Stimulated activated naive CD8-positive, alpha-beta T cell treated with anti-CD3 and anti-CD28 coated beads, Interleukin-15, Interleukin-2, amounts not matched to agents 100 U/mL and 50 U/mL, for 24 hours (primary cell): ENCODE measurements at regions not wholly inside any gene's neighbourhood (a gene's known extent, or its start where the extent isn't known, plus 50 kb on each side); places are given as distances from the start of the nearest gene placed in this dataset.
A peak's percentile ranks its signal among the peaks of the same experiment; 100 is the strongest.

Source experiments
- ATAC-seq: fragments of 150-1000 bp; cut with Tn5 transposase; one replicate; pipeline ENCODE4 v1.10.0; 2021
- DNase-seq: peaks from one replicate; pipeline ENCODE4 v3.0.0; 2021

DNA sequence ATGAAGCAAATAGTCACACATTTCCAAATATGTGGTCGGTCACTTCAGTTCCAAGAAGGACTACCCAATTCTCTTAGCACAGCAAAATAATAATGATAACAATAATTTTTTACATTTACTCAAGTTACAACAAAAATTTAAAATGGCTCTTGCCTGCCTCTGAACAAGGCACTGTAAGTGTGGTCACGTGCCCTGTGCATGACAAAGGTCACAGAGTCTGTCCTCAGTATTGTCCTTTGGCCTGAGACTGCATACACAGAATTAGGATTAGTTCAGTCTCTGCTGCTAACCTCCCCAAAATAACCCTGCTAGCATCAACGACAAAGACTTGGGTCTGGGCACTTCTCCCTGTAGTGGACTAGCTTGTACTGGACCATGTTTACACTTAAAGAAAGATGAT is 297.1 kb upstream of the DUSP10 start:
- ATAC-seq: no peak
- no peak for DNase-seq

DNA sequence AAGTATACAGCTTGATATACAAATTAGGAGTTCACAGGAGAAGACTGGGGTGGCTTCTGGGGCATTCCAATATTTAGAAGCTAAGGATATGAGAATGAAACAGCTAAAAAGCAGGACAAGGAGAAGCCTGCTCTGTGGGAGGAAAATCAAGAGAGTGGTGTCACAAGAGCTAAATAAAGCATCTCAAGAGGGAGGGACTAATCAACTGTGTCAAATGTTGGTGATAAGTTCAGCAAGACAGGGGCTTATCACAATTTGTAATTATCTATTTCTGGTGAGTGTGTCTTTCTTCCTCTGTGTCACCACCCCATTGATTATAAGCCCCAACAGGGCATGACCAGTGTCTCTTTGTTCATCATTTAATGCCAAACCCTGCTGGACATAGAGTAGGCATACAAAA is 295.8 kb upstream of the DUSP10 start:
- DNase-seq (no peak), ATAC-seq (no peak)

- ATAC-seq (no peak), DNase-seq (no peak)
Measured at GRCh38 chr1:222034790-222035189, 292.9 kb upstream of the DUSP10 start.

DNA sequence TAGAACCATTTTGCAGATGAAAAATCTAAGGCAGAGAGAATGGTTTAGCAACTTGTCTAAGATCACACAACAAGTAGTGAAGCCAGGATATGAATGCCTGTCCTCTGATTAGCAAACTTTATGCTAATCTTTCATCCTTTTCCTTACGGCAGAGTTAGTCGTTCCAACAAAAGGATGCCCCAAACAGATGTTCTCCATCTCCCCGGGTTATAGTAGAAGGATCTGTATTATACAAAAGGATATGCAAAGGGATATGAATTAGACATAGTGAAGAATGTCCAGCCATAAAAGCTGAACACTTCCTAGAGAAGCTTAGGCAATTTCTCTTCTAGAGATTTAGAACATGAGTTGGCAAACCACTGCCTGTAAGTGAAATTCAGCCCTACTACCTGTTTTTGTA is 291.6 kb upstream of the DUSP10 start:
- DNase-seq: no peak
- ATAC-seq: no peak

DNA sequence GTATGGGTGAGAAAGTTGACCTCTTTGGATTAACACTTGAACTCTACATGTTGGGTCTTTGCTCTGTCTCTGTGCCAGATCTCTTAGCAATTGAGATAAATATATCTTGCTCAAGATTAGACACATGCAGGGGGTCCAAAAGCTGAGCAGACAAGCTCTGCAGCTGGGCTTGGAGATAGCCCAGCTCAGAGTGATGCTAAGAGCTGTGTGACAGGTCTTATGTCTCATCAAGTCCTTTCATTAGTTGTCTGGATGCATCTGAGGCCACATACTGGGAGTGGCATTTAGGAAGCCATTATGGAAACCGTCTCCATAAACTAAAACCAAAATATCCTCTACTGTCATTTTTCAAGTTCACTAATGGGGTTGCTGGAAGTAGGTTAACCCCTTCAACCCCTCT is 289.4 kb upstream of the DUSP10 start:
- no peak for DNase-seq

DNA sequence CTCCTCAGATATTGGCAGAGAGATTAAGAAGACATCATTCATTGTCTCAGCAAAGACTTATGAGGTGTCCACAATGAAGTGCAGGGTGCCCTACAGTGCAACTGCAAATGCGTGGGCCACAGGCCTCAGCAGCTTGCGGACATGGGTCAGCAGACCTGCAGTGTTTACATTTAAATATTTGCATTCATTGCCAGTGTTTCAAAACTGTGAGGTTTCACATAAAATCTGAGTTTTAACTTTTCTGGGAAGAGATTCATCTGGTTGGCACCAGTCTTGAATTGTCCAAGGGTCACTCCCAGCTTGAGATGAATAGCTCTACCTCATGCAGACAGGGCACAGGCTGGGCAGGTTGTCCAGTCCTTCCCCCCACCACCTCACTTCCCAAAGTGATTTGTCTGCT is 286.8 kb upstream of the DUSP10 start:
- DNase-seq (no peak), ATAC-seq (no peak)

More for the DNA sequence above, 289.4 kb upstream of the DUSP10 start:
- no peak for ATAC-seq

- DNase-seq (no peak), ATAC-seq (no peak)
Measured at GRCh38 chr1:222028116-222028515, 286.2 kb upstream of the DUSP10 start.

GRCh38 chr1:222026280-222026679 is 284.4 kb upstream of the DUSP10 start:
- DNase-seq: no peak
- no peak for ATAC-seq

DNA sequence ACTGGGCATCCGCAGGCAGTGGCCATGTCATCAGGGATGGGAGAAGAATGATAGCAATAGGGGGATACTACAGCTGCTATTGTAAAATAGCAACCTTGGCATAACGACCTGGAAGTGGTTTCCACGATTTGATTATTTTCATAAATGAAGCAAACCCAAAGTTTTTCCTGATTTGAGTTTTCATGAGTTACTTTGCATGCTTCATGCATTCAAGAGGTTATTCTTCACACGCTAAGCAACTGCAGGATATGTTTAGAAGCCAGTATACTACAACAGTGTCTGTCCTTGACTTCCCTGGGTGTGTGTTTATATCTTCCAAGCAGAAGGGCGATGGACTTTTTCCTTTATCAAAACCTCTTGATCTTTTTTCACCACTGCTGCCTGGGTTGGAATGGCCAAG is 281.1 kb upstream of the DUSP10 start:
- DNase-seq (no peak), ATAC-seq (no peak)

DNA sequence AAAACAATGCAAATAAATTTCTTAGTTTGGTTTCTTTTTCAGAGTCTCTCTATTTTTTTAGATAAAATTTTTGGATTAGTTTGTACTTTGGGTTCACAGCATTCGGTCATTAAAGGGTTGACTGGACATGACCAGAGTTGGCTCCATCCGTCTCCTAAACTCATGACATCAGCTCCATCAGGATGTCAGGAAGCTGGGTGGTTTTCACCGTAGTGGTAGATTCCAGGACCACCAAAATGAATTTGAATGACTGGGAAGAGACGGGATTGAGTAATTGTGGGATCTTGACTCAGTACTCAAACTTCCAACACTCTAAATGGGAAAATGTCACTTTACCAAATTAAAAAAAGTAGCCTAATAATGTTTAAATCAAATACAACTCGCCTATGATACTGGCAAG is 279.2 kb upstream of the DUSP10 start:
- DNase-seq: no peak

GRCh38 chr1:222020553-222020952 is 278.7 kb upstream of the DUSP10 start:
- ATAC-seq (no peak), DNase-seq (no peak)

More for the DNA sequence above, 279.2 kb upstream of the DUSP10 start:
- ATAC-seq: no peak

GRCh38 chr1:222019029-222019428 is 277.1 kb upstream of the DUSP10 start:
- DNase-seq: no peak
- no peak for ATAC-seq

GRCh38 chr1:222018041-222018440 is 276.2 kb upstream of the DUSP10 start:
- DNase-seq (no peak), ATAC-seq (no peak)

DNA sequence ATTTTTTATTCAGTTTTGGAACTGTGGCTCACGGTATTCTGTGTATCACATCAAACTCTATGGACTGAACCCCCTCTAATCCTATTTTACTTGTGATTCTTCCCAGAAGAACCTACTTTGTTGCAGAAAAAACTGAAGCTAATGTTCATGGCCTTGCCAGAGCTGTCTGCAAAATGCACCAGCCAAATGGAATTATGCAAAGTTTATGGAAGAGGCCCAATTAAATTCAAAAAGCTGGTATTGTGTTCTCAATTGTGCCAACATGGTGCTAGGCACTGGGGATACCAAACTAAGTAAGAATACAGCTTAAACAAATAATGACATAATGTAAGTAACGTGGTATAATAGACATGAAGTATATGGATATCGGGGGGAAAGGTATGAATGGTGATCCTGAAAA is 273.8 kb upstream of the DUSP10 start:
- ATAC-seq (no peak), DNase-seq (no peak)

DNA sequence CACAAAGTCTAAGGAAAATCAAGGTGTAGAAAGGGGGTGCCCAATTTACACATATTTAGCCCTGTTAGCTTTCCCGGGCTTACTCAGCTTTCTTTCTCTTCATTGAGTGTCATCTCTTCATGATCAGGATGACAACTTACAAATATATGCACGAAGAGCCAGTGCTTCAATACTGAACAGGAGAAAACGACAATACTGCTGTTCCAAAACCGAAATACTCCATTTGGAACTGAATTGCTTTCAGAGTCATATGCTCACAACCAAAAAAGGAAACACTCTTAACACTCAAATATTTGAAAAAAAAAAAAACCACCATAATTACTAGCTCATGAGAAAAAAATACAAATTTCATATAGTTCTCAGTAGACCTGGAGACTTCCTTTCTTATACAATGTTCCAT is 272.1 kb upstream of the DUSP10 start:
- DNase-seq (no peak), ATAC-seq (no peak)

DNA sequence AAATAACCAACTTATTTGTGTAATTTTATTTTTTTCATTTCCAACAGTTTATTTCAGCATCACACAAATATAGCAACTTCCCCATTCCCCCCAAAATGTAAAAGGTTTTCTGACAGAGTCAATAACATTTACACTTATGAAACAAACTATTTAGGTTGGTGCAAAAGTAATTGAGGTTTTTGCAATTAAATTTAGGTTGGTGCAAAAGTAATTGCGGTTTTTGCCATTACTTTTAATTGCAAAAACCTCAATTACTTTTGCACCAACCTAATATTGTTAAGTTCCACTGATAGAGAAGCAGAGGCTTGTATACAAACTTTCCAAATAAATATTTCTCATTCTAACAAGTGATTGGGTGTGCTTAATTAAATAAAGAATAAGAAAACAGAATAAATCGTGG is 270.9 kb upstream of the DUSP10 start:
- no peak for DNase-seq
- ATAC-seq: no peak

GRCh38 chr1:222010306-222010705 is 268.4 kb upstream of the DUSP10 start:
- no peak for ATAC-seq
- no peak for DNase-seq

GRCh38 chr1:222009105-222009730 is 267.3 kb upstream of the DUSP10 start:
- ATAC-seq (peak; percentile 69), DNase-seq (peak; percentile 26)

DNA sequence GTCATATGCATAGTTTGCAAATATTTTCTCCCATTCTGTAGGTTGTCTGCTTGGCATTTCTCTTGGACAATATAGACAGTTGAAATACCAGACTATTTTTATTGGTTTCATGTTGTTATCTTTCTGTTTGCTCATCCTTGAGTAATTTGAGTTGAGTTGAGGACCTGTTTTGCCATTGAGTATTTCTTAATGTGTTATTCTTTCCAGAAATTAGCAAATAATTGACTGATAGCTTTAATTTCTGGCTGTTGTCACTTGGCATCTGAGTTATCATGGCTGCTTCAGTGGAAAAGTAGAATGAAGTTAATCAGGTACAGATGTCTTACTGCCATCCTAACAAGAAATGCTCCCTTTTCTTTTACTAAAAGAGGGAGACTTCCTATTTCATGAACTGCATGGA is 264.8 kb upstream of the DUSP10 start:
- no peak for DNase-seq
- ATAC-seq: no peak

GRCh38 chr1:222004784-222005183 is 262.9 kb upstream of the DUSP10 start:
- ATAC-seq (no peak), DNase-seq (no peak)

GRCh38 chr1:222004034-222004433 is 262.1 kb upstream of the DUSP10 start:
- ATAC-seq (no peak), DNase-seq (no peak)

DNA sequence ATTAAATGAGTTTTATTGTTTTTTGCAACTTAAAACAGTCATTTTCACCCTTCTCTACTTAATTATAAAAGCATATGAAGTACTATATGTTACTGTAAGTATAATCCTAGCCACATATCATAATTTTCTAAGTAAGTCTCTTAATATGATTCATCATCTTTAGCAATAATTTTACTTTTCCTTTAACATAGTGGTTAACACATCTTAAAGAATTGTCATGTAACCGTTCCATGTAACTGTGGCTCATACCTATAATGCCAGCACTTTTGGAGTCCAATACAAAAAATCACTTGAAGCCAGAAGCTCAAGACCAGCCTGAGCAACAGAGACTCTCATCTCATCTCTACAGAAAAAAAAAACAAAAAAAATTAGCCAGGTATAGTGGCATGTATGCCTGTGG is 260.6 kb upstream of the DUSP10 start:
- ATAC-seq (peak; percentile 36), DNase-seq (no peak)

DNA sequence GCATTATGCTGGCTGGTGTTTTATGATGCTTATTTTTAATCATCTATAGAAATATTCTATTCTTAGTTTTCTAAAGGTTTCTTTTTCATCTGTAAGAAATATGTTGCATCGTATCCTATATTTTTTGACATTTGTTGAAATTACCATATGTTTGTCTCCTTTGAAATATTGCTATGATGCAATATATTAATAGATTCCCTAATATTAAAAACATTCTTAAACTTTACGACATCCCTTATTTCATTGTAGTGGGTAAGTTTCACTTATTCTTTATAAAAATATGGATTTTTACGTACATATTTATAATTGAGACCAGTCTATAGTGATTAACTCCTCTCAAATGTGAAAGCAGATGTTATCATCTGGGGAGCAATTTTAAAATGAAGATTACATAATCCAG is 258.2 kb upstream of the DUSP10 start:
- ATAC-seq (no peak), DNase-seq (no peak)

GRCh38 chr1:221998781-221999180 is 256.9 kb upstream of the DUSP10 start:
- ATAC-seq: no peak
- DNase-seq: no peak

DNA sequence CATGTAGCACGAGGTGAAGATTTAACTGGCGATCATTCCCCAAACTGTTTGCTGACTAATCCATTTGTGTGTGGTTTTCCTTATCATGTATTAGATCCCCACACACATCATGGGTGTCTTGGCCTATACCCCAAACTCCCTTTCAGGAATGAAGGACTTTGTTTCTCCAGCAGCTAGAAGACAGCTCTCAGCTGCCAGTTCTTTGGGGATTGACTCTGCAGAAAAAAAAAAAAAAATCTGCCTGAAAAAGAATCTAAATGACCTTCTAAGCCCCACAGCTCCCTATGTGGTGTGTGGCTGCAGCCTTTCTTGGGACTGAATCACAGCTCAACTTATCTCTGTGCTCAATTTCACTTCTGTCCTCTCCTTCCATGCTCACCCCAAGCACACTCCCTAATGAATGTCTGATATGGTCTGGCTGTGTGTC is 256.3 kb upstream of the DUSP10 start:
- ATAC-seq: no peak
- no peak for DNase-seq
